ENCODE measurements at regions not wholly inside any gene's neighbourhood (a gene's known extent, or its start where the extent isn't known, plus 50 kb on each side); places are given as distances from the start of the nearest gene placed in this dataset.

- Histone ChIP-seq H3K27me3 (ENCODE audit: low read length) (no peaks in the 10 kb centered on the region), H2AFZ (ENCODE audit: low read depth, low read length, severe bottlenecking) (no peak overlapping the region), H3K4me3 (ENCODE audit: insufficient read depth, low read length, poor library complexity, severe bottlenecking) (no peak overlapping the region), H3K27ac (ENCODE audit: low read depth, low read length) (no peak overlapping the region), H3K36me3 (ENCODE audit: low read length) (no peaks in the 10 kb centered on the region), H4K20me1 (ENCODE audit: low read depth, low read length) (no peaks in the 10 kb centered on the region), H3F3A (ENCODE audit: insufficient read depth) (no peaks in the 10 kb centered on the region), H3K9ac (ENCODE audit: low read length) (no peak overlapping the region), H3K9me2 (replicated peaks; ENCODE audit: insufficient read depth, low read length) (no peaks in the 10 kb centered on the region), H3K4me2 (ENCODE audit: low read depth, low read length, poor library complexity, severe bottlenecking) (no peak overlapping the region), H3K79me2 (ENCODE audit: insufficient read depth, low read length) (no peaks in the 10 kb centered on the region), H3K9me3 (ENCODE audit: insufficient read depth, low read length) (no peaks in the 10 kb centered on the region)
- TF ChIP-seq EZH2phosphoT487 (conservative IDR thresholded peaks at IDR 0.05; ENCODE audit: low read length) (no peak), CTCF (IDR thresholded peaks at IDR 0.05; ENCODE audit: insufficient read depth, low read length, poor library complexity, severe bottlenecking) (no peak)
These were observed 236.9 kb upstream of the CELF2 start for GRCh38 chr10:10780746-10781145.

- H3K9me3 ChIP-seq (ENCODE audit: insufficient read depth, low read length), result no peaks in the 10 kb centered on the region
- H3K4me3 ChIP-seq (ENCODE audit: insufficient read depth, low read length, poor library complexity, severe bottlenecking), result no peak overlapping the region
- no peak overlapping the region for H3K9ac ChIP-seq (ENCODE audit: low read length)
- H3F3A ChIP-seq (ENCODE audit: insufficient read depth), result no peaks in the 10 kb centered on the region
- no peaks in the 10 kb centered on the region for H3K9me2 ChIP-seq (replicated peaks; ENCODE audit: insufficient read depth, low read length)
- no peak overlapping the region for H3K27ac ChIP-seq (ENCODE audit: low read depth, low read length)
- no peak overlapping the region for H3K4me2 ChIP-seq (ENCODE audit: low read depth, low read length, poor library complexity, severe bottlenecking)
- no peak overlapping the region for H2AFZ ChIP-seq (ENCODE audit: low read depth, low read length, severe bottlenecking)
- H3K79me2 ChIP-seq (ENCODE audit: insufficient read depth, low read length), result no peaks in the 10 kb centered on the region
- no peaks in the 10 kb centered on the region for H4K20me1 ChIP-seq (ENCODE audit: low read depth, low read length)
- no peaks in the 10 kb centered on the region for H3K36me3 ChIP-seq (ENCODE audit: low read length)
- no peaks in the 10 kb centered on the region for H3K27me3 ChIP-seq (ENCODE audit: low read length)
- TF ChIP-seq CTCF (IDR thresholded peaks at IDR 0.05; ENCODE audit: insufficient read depth, low read length, poor library complexity, severe bottlenecking) (no peak), EZH2phosphoT487 (conservative IDR thresholded peaks at IDR 0.05; ENCODE audit: low read length) (no peak)
These were observed 235.1 kb upstream of the CELF2 start for GRCh38 chr10:10782603-10783002.

- no peak overlapping the region for H2AFZ ChIP-seq (ENCODE audit: low read depth, low read length, severe bottlenecking)
- H3K4me3 ChIP-seq (ENCODE audit: insufficient read depth, low read length, poor library complexity, severe bottlenecking), result no peak overlapping the region
- no peaks in the 10 kb centered on the region for H3F3A ChIP-seq (ENCODE audit: insufficient read depth)
- no peaks in the 10 kb centered on the region for H3K36me3 ChIP-seq (ENCODE audit: low read length)
- no peaks in the 10 kb centered on the region for H3K9me3 ChIP-seq (ENCODE audit: insufficient read depth, low read length)
- H3K79me2 ChIP-seq (ENCODE audit: insufficient read depth, low read length), result no peaks in the 10 kb centered on the region
- TF ChIP-seq CTCF (IDR thresholded peaks at IDR 0.05; ENCODE audit: insufficient read depth, low read length, poor library complexity, severe bottlenecking) (no peak), EZH2phosphoT487 (conservative IDR thresholded peaks at IDR 0.05; ENCODE audit: low read length) (no peak)
- no peaks in the 10 kb centered on the region for H3K9me2 ChIP-seq (replicated peaks; ENCODE audit: insufficient read depth, low read length)
- no peak overlapping the region for H3K9ac ChIP-seq (ENCODE audit: low read length)
- no peak overlapping the region for H3K4me2 ChIP-seq (ENCODE audit: low read depth, low read length, poor library complexity, severe bottlenecking)
- no peaks in the 10 kb centered on the region for H3K27me3 ChIP-seq (ENCODE audit: low read length)
- H4K20me1 ChIP-seq (ENCODE audit: low read depth, low read length), result no peaks in the 10 kb centered on the region
- H3K27ac ChIP-seq (ENCODE audit: low read depth, low read length), result no peak overlapping the region
These were observed 232.0 kb upstream of the CELF2 start for GRCh38 chr10:10785627-10786026.
